Inflammatory macrophage treated with lipopolysaccharide for 4 hours (primary cell): ENCODE measurements at regions not wholly inside any gene's neighbourhood (a gene's known extent, or its start where the extent isn't known, plus 50 kb on each side); places are given as distances from the start of the nearest gene placed in this dataset.
"Not testable (repeated sequence)": the region's sequence is repeated elsewhere in the genome, so short reads cannot be mapped to it uniquely, and the experiment has no call there.

Source experiments
- DNase-seq: peaks from one replicate; pipeline ENCODE4 v3.0.0-alpha.2; 2020

DNA sequence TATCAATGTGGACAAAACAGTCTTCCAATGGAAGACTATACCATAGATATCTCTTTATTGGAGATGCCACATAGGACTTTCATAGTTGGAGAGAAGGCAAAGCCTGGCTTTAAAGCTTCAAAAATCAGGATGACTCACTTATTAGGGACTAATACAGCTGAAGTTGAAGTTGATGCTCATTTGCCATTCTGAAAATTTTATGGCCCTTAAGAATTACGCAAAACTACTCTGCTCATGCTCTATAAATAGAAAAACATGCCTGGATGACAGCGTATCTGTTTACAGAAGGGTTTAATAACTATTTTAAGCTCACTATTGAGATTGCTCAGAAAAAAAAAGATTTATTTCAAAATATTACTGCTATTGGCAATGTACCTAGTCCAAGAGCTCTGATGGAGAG, 155.5 kb upstream of the DST start:
- peak; percentile 21 for DNase-seq

DNA sequence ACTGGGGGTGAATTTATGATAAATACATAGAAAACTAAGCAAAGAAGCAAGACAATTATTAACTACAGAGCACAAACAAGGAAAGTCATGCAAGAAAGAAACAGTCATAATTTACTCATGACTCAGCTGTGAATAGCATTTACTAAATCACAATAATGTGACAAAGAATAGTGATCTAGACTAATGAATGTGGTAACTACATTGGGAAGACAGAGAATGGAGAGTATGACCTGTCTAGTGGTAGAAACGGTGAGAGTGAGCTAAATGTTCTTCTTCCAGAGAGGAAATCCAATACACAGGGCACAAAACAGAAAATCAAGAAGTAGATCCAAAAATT, 153.5 kb upstream of the DST start:
- no peak for DNase-seq

DNA sequence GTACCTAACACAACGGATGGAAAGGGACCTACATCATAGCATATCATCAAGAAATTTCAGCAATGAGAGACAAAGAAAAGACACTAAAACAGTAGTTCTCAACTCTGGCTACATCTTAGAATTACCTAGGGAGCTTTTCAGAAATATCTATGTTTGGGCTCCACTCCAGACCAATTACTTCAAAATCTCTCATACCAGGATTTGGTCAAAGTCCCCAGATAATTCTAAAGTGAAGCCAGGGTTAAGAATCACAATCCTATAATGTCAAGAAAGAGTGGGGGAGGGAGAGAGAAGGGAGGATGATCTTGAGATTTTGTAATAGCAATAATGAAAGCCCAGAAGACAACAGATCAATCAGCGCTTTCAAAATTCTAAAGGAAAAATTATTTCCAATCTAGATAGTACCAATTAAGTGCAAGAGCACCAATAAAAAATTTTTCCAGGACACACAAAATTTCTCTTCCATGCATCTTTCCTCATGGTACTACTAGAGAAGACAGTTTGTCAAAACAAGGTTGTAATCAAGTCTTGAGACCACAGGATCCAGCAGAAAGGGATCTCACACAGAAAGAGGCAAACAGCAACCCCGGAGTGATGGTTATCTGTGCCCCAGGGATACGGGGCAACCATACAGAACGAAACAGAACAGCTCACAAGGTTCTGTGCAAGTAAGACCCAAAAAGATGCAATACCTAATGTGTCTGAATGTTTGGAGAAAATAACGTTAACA, 152.9 kb upstream of the DST start:
- DNase-seq, result no peak

DNA sequence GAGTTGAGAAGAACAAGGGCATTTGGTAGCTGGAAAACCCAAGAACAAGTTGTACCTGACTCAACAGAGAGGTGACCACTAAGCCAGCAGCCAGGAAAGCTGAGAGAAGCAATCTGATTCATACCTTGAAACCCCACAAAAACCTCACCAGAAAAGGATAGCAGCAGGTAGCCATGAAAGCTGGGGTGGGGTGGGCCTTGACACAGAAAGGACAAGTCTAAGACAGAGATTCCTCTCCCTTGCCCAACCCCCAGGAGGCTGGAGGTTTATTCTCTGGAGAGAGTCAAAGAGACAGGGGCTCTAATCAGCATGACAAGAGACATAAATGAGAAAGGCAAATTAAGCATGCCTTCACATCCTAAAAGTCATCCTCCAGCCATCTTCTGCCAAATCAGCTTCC, 151.7 kb upstream of the DST start:
- DNase-seq, result no peak

DNA sequence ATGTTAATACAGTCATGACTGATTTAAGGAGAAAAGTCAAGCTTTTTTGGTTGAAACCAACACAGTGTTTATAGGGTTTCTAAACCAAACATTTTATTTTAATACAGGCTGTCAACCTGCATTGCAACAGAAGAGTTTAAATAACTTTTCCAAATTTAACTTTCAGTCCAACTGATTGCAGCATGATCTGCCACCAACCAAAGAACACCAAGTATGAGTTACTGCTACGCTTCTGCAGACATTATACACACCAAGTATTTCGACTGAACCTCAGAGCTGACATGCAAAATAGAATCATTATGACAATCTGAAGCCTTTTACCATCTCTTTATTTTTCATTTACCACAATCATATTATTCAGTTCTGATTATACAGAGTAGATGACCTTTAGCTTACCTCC, 151.2 kb upstream of the DST start:
- DNase-seq, result no peak

DNA sequence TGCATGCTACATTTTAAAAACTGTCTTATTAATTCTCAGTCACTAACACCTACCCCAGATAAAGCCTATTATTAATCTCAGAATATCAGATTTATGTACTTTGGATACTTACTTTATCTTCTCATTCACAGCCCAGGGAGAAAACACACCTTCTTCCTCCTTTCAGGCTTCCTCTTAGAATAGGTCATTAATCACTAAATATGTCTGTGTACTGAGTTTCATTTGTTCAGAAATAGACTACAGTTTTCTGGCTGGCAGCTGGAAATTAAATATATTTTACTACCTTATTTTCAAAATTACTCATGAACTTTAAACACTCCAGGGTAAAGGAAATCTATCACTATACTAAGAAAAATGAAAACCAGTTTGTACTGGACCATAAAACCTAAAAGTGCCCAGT, 147.7 kb upstream of the DST start:
- DNase-seq, result no peak

DNA sequence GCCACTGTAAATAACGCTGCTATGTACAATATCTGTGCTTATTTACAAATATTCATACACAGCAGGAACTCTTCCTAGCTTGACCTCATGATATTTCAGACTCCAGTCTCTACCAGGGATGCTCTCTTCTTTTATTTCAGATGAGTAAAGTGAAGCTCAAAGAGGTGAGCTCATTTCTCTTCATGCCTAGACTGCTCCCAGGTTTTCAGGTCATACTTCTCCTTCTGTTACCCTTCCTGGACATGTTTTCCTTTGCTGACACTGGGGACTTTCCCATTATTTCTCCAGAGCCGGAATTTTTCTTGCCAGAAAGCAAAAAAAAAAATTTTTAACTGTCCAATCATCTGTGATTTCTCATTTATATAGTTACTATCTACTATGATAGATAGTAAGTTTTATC, 147.2 kb upstream of the DST start:
- DNase-seq, result no peak

DNA sequence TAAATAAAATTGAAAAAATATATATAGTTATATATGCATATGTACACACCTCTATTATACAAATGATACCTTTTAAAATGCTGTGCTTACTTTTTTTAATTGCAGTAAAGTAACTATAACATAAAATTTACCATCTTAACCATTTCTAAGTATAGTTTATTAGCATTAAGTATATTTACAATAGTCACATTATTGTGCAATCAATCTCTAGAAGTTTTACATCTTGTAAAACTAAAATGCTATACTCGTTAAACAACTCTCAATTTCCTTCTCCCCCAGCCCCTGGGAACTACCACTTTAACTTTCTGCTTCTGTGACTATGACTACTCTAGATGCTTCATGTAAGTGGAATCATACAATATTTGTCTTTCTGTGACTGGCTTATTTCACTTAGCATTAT, 146.7 kb upstream of the DST start:
- no peak for DNase-seq

DNA sequence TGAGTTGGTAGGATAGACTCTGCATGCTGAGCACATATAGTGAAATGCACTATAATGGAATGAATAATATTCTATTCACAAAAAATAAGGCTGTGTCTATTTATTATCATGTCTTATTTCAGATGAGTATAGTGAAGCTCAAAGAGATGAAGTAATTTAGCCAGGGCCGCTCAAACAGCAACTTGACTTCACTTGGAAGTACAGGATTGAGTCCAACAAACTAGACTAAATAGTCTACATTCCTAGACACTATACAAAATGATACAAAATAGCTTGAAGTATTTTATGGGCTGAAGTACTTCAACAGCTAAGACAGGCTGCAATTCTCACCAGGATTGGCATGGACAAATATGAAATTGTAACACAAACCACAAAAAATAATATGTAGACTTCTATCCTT, 144.5 kb upstream of the DST start:
- DNase-seq, result no peak

DNA sequence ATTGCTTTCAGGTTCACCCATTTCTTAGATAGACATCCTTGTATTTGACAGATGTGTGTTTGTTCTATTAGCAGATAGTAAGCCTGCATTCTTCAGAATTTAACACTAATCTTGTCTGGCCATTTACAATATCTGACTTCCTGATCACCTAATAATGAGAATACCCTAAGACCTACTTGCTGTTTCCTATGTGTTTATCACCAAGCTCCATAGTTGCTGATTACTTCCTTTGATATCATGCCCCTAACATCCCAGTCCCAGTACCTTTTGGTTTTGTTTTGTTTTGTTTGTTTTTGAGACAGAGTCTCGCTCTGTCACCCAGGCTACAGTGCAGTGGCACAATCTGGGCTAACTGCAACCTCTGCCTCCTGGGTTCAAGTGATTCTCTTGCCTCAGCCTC, 143.6 kb upstream of the DST start:
- no peak for DNase-seq

DNA sequence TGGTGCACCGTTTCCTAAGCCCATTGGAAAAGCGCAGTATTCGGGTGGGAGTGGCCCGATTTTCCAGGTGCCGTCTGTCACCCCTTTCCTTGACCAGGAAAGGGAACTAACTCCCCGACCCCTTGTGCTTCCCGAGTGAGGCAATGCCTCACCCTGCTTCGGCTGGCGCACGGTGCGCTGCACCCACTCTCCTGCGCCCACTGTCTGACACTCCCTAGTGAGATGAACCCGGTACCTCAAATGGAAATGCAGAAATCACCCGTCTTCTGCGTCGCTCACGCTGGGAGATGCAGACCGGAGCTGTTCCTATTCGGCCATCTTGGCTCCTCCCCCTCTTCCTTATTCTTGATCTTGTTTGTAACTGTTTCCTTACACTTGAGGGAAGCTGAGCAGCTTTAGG, 142.8 kb upstream of the DST start:
- not testable (repeated sequence) for DNase-seq

DNA sequence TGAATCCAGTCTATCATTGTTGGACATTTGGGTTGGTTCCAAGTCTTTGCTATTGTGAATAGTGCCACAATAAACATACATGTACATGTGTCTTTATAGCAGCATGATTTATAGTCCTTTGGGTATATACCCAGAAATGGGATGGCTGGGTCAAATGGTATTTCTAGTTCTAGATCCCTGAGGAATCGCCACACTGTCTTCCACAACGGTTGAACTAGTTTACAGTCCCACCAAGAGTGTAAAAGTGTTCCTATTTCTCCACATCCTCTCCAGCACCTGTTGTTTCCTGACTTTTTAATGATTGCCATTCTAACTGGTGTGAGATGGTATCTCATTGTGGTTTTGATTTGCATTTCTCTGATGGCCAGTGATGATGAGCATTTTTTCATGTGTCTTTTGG, 137.4 kb upstream of the DST start:
- DNase-seq, result not testable (repeated sequence)

DNA sequence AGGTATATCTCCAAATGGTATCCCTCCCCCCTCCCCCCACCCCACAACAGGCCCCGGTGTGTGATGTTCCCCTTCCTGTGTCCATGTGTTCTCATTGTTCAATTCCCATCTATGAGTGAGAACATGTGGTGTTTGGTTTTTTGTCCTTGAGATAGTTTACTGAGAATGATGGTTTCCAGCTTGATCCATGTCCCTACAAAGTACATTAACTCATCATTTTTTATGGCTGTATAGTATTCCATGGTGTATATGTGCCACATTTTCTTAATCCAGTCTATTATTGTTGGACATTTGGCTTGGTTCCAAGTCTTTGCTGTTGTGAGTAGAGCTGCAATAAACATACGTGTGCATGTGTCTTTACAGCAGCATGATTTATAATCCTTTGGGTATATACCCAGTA, 135.8 kb upstream of the DST start:
- DNase-seq, result not testable (repeated sequence)

DNA sequence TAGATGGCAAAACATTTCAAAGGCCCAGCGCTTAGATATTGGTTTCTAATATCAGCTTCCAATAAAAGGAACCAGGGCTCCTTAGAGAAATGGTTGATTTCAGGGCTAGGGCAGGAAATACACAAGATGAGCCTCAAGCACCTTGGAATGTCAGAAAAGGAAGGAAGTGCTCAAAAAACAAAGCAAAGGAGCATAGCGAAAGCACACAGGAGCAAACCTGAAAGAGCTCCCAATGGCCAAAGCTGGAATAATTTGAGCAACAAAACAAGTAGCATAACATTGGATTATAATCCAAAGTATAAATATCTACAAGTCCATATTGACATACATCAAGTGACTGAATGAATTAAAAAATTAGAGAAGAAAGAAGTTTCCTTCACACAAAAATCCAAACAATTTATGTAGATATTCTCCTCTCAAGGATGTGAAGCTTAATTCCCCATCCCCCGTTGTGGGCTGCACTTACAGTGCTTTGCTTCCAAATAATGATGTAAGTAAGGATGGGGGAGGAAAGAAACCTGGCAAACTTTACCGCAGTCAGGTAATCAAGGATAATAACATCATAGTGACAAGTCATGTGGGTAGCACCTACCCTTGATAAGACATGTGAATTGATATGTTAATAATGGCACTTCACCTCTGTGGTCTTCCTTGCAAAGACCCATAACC, 132.9 kb upstream of the DST start:
- no peak for DNase-seq

DNA sequence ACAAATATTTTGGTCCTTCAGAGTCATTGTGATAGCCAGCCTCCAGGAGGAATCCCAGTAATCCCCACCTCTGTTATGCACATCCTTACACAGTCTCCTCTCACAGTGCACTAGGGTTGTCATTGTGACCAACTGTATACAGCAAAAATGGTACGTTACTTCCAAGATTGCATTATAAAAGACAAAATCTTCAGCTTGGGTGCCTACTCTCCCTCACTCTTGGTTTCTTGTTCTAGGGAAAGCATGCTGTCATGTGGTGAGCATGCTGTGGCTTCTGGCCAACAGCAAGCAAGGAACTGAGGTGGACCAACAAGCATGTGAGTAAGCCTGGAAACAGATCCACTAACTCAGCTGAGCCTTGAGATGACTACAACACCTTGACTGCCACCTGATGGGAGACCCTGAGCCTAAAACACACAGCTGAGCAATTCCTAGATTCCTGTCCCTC, 130.1 kb upstream of the DST start:
- no peak for DNase-seq

DNA sequence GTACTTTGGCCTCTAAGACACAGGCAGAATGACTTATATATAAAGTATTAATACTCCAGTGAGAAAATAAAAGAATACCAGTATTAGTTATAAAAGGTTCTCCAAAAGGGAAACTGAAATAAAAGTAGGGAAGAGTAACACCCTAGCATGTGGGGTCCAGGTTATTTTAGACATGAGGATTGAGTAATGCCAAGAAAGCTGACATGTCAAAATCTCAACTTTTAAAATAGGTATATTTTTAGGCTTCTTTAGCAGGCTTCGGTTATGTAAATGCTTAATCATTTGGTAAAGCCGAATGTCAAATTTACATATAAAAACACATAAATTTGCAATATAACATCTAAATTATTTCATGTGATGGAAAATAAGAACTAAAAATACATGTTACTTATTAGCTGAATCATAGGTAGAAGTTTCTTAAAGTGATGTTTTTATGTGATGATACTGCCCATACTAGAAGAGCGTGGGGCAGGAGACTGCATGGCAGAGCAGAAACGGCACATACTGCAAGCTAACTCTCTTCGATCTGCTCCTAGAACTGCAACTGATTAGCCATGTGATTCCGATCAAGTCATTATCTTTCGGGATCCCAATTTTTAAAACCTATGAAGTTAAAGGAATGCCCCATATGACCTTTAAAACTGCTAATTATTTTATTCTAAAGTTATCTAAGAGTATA, 129.4 kb upstream of the DST start:
- DNase-seq, result no peak

DNA sequence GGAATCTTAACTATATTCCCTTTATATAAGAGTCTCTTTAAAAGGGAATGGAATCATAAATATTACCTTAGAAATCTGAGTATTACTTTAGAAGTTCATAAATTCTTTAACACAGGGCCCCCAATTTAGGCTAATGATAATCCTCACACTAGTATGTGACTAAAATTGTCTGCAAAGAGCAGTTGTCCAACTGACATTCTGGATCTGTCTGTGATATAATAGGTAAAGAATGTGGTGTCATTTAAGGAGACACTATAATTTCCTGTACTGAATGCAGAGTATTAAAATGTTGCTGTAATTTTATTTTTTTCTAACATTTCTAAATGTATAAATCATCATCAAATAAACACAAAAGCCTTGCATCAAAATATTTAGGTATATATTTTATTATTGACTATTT, 128.5 kb upstream of the DST start:
- DNase-seq, result no peak

DNA sequence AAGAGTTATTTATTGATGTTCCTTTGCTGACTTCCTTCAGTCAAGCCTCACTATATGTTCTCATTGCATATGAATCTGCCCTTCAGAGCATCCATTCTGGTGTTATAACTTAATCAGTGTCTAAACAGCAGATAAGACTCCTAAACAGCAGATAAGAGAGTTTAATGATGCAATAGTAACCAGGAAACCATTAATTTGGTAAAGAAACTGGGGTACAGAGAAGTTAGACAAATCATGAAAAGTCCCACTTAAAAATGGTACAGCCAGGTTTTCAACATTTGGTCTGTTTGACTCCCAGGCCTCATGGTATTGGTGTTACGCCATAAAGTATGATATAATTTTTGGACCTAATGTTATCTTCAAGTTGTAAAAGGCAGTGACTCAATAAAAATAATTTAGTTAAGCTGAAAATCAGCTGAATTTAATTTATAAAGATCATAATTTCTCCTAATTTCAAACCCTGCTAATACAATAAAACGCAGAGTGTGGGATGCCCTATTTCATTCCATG, 127.4 kb upstream of the DST start:
- DNase-seq, result no peak

DNA sequence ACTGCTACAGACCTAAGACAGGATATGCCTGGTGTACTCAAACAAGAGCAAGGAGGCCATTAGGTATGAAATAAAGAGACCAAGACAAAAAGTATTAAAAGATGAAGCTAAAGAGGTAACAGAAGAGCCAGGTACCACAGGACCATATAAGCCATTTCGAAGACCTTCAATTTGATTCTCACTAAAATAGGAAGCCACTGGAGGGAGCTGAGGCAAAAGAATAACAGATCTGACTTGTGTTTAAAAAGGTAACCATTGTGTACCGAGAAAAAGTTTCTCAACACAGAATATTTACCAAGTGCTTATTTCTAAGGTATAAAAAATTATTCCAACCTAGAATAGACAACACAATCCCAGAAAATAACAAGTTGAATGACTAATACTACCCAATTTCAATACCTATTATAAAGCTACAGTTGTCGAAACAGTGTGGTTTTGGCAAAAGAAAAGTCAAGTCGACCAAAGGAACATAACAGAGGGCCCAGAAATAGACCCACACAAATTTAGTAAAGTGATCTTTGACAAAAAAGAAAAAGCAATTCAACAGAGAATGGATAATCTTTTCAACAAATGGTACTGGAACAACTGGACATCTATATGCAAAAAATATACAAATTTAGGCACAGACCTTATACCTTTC, 125.3 kb upstream of the DST start:
- DNase-seq, result no peak

DNA sequence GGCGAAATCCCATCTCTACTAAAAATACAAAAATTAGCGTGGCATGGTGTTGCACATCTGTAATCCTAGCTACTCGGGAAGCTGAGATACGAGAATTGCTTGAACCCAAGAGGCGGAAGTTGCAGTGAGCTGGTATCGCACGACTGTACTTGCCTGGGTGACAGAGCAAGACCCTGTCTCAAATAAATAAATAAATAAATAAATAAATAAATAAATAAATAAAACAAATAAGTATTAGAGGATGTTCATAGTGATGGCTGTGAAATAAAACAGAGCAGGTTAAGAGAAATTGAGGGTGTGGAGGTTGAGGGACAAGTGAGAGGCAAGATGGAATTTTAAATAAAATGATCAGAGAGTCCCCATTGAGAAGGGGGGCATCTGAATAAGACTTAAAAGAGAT, 124.7 kb upstream of the DST start:
- no peak for DNase-seq

DNA sequence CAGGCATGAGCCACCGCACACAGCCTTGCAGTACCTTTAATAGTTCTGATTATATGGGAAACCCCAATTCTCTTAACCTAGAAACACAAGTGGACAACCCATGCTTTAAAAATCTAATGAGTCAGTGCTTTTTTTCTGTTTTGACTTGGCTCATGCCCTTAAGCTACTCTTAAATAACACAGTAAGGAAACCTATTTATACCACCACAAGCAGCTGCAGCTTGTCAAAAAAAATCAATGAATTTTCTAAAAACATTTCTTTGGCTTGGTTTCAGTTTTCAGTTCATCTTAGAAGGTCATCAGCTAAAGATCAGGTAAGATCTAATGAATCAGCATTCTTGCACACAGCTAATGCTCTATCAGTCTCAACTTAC, 124.1 kb upstream of the DST start:
- DNase-seq, result no peak

DNA sequence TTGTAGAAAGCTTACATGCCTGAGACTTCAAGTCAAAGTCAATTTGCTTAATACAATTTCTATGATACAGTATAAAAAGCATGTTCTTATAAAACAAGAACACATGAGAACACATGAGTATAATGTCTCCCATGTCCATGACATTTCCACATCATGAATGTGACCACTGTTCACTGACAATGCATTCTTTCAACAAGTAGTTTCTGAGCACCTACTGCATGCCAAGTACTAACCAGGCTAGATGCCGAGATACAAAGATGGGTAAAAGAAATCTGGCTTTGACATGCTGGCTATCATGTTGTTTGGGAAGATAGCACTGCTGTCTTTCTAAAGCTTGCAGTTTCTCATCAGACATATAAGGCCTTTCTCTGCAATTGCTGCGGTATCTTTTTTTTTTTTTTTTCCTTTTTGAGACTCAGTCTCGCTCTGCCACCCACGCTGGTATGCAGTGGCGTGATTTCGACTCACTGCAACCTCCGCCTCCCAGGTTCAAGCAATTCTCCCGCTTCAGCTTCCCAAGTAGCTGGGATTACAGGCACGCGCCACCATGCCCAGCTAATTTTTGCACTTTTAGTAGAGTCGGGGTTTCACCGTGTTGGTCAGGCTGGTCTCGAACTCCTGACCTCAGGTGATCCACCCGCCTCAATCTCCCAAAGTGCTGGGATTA, 123.6 kb upstream of the DST start:
- DNase-seq, result no peak

DNA sequence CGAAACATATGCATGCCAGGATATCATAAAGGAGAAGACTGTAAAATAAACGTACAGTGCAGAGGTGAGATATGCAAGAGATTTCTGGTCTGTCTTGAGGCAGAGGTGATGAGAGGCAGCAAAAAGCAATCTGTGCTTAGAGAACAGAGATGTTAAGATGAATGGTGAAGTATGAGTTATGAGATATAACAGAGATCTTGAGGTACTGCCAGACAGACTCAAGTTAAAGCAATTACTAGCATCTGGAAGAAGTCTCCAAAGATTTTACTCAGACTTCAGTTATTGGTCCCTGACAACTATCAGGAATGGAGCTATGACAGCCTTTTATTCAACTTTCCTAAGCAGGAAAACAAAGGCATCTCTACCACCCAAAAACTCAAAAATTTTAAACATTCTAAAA, 122.8 kb upstream of the DST start:
- DNase-seq, result no peak
